Urinary bladder (tissue), 3 donors: ENCODE measurements at regions not wholly inside any gene's neighbourhood (a gene's known extent, or its start where the extent isn't known, plus 50 kb on each side); places are given as distances from the start of the nearest gene placed in this dataset.

Experiments
- DNase-seq: peaks from one replicate; pipeline ENCODE4 v3.0.0-alpha.2; 2015; ENCODE audit errors: extremely low spot score
- H3K27ac ChIP-seq: one replicate; pipeline ENCODE4 v1.5.1; 2013; ENCODE audit warnings: low read depth, mild to moderate bottlenecking, moderate library complexity
- H3K36me3 ChIP-seq: one replicate; pipeline ENCODE4 v1.6.1; 2013; ENCODE audit warnings: mild to moderate bottlenecking, moderate library complexity; ENCODE audit not compliant: insufficient read depth
- H3K4me1 ChIP-seq: one replicate; pipeline ENCODE4 v1.6.1; 2013; ENCODE audit warnings: mild to moderate bottlenecking, moderate library complexity; ENCODE audit not compliant: insufficient read depth
- H3K4me3 ChIP-seq: one replicate; pipeline ENCODE4 v1.5.1; 2013; ENCODE audit warnings: low read depth, low read length
- WGBS: extraction: QIAGEN DNeasy Blood & Tissue Kit; methylation state at CpG from one replicate; pipeline ENCODE4 v1.1.7; 2013; 5-methylcytosine and 5-hydroxymethylcytosine counted together
- donor health status: healthy with polysubstance abuse.
- donor health status: healthy.

- no peaks in the 10 kb centered on the region for H3K36me3 ChIP-seq
- H3K4me3 ChIP-seq = no peak overlapping the region
- no peak for DNase-seq
- no peak overlapping the region for H3K27ac ChIP-seq
- 39% methylated on average over 2 of the region's 2 CpGs for WGBS
- H3K4me1 ChIP-seq = no peaks in the 10 kb centered on the region
Measured at GRCh38 chr17:33889040-33889439, 366.0 kb upstream of the CCL2 start.

GRCh38 chr17:33889766-33890165, 365.3 kb upstream of the CCL2 start:
- DNase-seq = no peak
- Histone ChIP-seq H3K36me3 (no peaks in the 10 kb centered on the region), H3K4me3 (no peak overlapping the region), H3K4me1 (no peaks in the 10 kb centered on the region), H3K27ac (no peak overlapping the region)
- 81% methylated on average over 2 of the region's 2 CpGs for WGBS

- H3K4me1 ChIP-seq = no peaks in the 10 kb centered on the region
- H3K36me3 ChIP-seq = no peaks in the 10 kb centered on the region
- H3K4me3 ChIP-seq = no peak overlapping the region
- DNase-seq = no peak
- 41% methylated on average over 6 of the region's 6 CpGs for WGBS
- no peak overlapping the region for H3K27ac ChIP-seq
Measured at GRCh38 chr17:33892717-33893591, 362.1 kb upstream of the CCL2 start.

GRCh38 chr17:33895491-33895890, 359.6 kb upstream of the CCL2 start:
- no peak for DNase-seq
- Histone ChIP-seq H3K4me3 (no peak overlapping the region), H3K36me3 (no peaks in the 10 kb centered on the region), H3K4me1 (no peaks in the 10 kb centered on the region), H3K27ac (no peak overlapping the region)
- 69% methylated on average over 3 of the region's 3 CpGs for WGBS

- 54% methylated on average over 6 of the region's 6 CpGs for WGBS
Measured at GRCh38 chr17:33896263-33896662, 358.8 kb upstream of the CCL2 start.

GRCh38 chr17:33901085-33901484, 354.0 kb upstream of the CCL2 start:
- no peaks in the 10 kb centered on the region for H3K4me1 ChIP-seq
- H3K4me3 ChIP-seq = no peak overlapping the region
- WGBS = 69% methylated on average over 2 of the region's 2 CpGs
- H3K36me3 ChIP-seq = no peaks in the 10 kb centered on the region
- H3K27ac ChIP-seq = no peak overlapping the region
- no peak for DNase-seq

More at GRCh38 chr17:33896263-33896662, 358.8 kb upstream of the CCL2 start:
- H3K27ac ChIP-seq = no peak overlapping the region
- no peak overlapping the region for H3K4me3 ChIP-seq
- no peak for DNase-seq
- no peaks in the 10 kb centered on the region for H3K4me1 ChIP-seq
- H3K36me3 ChIP-seq = no peaks in the 10 kb centered on the region

- no peaks in the 10 kb centered on the region for H3K4me1 ChIP-seq
Measured at GRCh38 chr17:33902901-33903449, 352.1 kb upstream of the CCL2 start.

GRCh38 chr17:33904476-33904875, 350.6 kb upstream of the CCL2 start:
- H3K27ac ChIP-seq = no peak overlapping the region
- DNase-seq = no peak
- H3K4me3 ChIP-seq = no peak overlapping the region
- H3K36me3 ChIP-seq = no peaks in the 10 kb centered on the region
- WGBS = 71% methylated on average over 4 of the region's 4 CpGs
- no peaks in the 10 kb centered on the region for H3K4me1 ChIP-seq

More at GRCh38 chr17:33902901-33903449, 352.1 kb upstream of the CCL2 start:
- Histone ChIP-seq H3K4me3 (no peak overlapping the region), H3K36me3 (no peaks in the 10 kb centered on the region), H3K27ac (no peak overlapping the region)
- no peak for DNase-seq
- WGBS = 59% methylated on average over 1 of the region's 1 CpG

GRCh38 chr17:33905338-33905800, 349.7 kb upstream of the CCL2 start:
- Histone ChIP-seq H3K4me3 (no peak overlapping the region), H3K36me3 (no peaks in the 10 kb centered on the region), H3K4me1 (no peaks in the 10 kb centered on the region), H3K27ac (no peak overlapping the region)
- DNase-seq = no peak
- WGBS = 57% methylated on average over 3 of the region's 3 CpGs

GRCh38 chr17:33908363-33909064, 346.6 kb upstream of the CCL2 start:
- no peaks in the 10 kb centered on the region for H3K36me3 ChIP-seq
- 40% methylated on average over 2 of the region's 2 CpGs for WGBS
- H3K4me1 ChIP-seq = no peaks in the 10 kb centered on the region
- H3K4me3 ChIP-seq = no peak overlapping the region
- H3K27ac ChIP-seq = no peak overlapping the region
- DNase-seq = no peak

GRCh38 chr17:33910200-33910857, 344.8 kb upstream of the CCL2 start:
- 86% methylated on average over 2 of the region's 2 CpGs for WGBS
- DNase-seq = no peak

GRCh38 chr17:33914125-33914524, 341.0 kb upstream of the CCL2 start:
- 70% methylated on average over 4 of the region's 4 CpGs for WGBS
- DNase-seq = no peak
- no peaks in the 10 kb centered on the region for H3K4me1 ChIP-seq
- H3K4me3 ChIP-seq = no peak overlapping the region
- no peak overlapping the region for H3K27ac ChIP-seq
- H3K36me3 ChIP-seq = no peaks in the 10 kb centered on the region

More at GRCh38 chr17:33910200-33910857, 344.8 kb upstream of the CCL2 start:
- no peaks in the 10 kb centered on the region for H3K36me3 ChIP-seq
- no peak overlapping the region for H3K27ac ChIP-seq
- H3K4me3 ChIP-seq = no peak overlapping the region
- no peaks in the 10 kb centered on the region for H3K4me1 ChIP-seq

GRCh38 chr17:33922971-33923370, 332.1 kb upstream of the CCL2 start:
- Histone ChIP-seq H3K27ac (no peak overlapping the region), H3K4me3 (no peak overlapping the region), H3K36me3 (no peaks in the 10 kb centered on the region), H3K4me1 (no peaks in the 10 kb centered on the region)
- 67% methylated on average over 4 of the region's 4 CpGs for WGBS
- no peak for DNase-seq
